ENCODE measurements at regions not wholly inside any gene's neighbourhood (a gene's known extent, or its start where the extent isn't known, plus 50 kb on each side); places are given as distances from the start of the nearest gene placed in this dataset.

- TF ChIP-seq POLR2AphosphoS5 (IDR thresholded peaks at IDR 0.05; ENCODE audit: borderline replicate concordance, low read depth, low read length) (no peak), EZH2 (IDR thresholded peaks at IDR 0.05) (no peak)
These were observed 570.7 kb downstream of the PLCL1 start for GRCh38 chr2:198375083-198375410.
